ENCODE measurements at regions not wholly inside any gene's neighbourhood (a gene's known extent, or its start where the extent isn't known, plus 50 kb on each side); places are given as distances from the start of the nearest gene placed in this dataset.

DNA sequence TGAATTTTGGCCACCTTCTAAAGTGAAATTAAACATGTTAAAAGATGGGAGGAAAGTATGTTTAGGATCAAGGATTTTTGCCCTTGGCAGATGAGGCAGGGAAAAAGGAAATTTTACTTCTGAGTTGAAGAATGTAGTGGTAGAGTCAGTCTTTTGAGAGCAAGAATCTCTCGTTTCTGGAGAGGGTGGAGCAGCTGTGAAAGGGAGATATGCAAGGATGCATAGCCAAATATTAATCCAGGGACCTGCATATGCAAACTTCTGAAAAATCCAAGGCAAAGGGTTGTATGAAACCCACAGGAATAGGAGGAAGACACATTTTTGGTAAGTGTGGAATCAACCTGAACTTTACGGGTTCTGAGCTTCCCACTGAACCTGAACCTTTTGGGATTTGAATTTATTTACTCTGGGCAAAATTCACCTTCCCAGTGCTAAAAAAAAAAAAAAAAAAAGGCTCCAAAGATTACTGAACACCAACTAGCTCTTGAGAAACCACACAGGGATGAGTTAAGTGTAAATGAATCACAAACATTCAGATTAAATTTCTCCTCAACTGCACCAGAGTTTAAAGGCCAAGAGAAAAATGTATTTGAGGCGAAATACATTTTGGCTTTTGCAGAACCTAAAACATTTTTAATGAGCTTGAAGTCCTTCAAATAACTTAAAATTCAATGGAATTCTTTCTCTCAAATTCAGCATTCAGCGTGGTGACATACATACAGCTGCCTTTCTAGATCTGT is 187.1 kb upstream of the CDKN3 start:
- peak; percentile 65 for DNase-seq (ENCODE audit: low read depth)

DNA sequence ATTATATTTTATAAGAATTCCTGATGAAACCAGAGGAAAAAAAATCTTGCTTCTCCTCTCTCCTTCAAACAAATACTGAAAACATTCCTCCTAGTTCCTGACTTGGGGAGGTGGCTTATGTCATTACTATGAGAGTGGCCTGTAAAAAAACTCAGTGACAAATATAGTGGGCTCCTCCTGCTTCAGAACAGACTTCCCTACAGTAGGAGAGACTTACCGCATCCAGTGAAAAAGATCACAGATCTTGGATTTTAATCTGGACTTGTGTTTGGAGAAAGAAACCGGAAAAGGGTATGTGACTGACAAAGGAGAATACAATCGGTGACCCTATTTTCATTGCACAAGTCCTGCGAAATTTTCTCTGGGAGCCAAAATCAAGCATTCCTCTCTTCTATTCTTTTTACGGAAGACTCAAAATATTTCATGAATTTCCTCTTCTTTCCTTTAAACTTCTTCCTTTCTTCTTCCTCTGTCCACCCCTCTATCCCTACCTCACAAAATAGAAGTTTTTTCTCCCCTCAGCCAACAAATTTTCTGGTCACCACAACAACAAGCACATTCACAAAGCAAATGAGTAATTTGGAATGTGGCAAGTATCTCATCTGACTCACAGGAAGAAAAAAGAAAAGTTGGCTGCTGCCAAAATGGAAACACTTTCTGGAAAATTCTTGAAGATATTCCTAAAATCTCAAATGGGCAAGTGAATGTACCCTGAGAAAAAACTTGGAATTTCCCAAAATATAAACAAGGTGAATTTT is 185.1 kb upstream of the CDKN3 start:
- DNase-seq (ENCODE audit: low read depth), result peak; percentile 80

- DNase-seq (ENCODE audit: low read depth), result no peak
Measured at GRCh38 chr14:54213536-54213935, 183.3 kb upstream of the CDKN3 start.

DNA sequence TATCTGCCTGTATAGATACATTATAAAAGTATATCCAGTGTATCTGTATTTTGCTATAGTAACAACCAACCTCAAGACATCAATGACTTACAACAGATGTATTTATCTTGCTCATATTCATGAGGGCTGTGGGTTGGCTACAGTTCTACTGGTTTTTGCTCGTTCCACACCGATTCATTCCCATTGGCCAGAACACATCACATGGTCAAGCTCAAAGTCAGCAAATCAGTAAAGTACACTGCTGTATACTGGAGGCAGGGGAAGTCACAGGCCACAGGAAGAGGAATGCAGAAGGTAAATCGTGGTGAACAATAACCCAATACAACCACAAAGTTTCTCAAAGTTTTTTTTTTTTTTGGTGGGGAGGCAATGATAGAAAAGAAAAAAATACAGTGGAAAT is 180.0 kb upstream of the CDKN3 start:
- no peak for DNase-seq (ENCODE audit: low read depth)

DNA sequence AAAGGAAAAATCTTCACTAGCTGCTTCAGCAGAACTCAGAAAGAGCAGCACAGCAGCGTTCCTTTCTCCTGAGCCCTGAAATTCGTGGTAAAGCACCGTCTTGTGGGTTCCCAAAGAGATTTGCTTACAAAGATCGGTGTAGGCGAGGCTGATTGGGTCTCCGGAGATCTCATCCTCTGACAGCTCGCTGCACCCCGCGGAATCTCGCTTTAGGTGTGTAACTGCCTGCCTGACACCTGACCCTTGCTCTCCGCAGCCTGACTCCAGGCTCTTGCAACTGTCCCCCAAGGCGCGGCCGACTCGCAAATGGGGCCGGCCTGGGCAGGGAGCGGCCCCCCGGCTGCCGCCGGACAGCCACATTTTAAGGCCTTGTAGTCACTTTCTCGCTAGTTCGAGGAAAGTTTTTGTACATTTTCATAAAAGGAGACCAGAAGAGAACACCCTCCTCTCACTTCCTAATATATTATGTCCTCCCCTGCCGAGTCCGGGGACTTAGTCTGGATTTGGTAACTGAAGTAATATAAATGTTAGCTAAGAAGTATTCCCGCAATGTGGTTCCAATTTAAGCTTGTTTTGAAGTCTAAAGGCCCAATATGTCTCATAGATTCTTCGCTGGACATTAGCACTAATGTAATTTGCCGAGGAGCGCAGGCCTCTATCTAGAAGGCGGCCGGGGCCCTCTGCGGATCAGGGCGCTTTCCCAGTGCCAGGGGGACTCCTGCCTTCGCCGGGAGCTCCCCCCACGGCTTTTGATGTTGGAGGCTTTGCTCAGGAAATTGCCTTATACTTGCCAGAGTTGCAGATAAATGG is 177.3 kb upstream of the CDKN3 start:
- DNase-seq (ENCODE audit: low read depth), result no peak

- DNase-seq (ENCODE audit: low read depth), result no peak
Measured at GRCh38 chr14:54220071-54220703, 176.6 kb upstream of the CDKN3 start.

DNA sequence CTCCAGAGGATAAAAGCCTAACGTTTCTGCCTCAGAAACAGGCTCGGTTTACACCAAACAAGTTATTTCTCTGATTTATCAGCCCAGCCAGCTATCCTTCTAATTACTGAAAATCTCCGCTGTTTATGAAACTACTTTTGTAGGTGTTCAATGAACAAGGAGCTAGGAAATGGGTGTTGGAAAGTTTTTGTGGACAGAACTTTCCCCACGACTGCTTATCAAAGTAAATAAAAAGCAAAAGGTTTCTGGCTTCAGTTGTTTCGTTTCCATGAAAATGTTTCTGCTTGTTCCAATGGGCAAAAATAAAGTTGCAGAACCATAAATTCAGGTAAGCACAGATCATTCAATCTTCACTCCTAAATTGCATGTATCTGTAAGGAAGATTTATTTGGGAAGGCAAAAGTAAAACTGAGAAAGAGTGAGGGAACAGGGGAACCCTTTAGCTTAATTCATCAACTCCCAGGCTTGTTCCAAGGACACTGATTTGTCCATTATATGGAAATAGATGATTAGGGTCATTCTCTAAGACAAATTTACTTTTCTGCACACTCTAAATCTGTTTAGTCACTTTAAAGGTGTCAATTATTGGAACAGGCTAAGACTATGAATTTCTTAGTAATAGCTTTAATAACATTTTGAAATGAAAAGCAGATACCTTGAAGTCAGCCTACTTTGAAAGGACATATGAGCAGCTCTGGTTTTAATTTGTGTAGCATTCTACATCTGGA is 175.9 kb upstream of the CDKN3 start:
- no peak for DNase-seq (ENCODE audit: low read depth)

DNA sequence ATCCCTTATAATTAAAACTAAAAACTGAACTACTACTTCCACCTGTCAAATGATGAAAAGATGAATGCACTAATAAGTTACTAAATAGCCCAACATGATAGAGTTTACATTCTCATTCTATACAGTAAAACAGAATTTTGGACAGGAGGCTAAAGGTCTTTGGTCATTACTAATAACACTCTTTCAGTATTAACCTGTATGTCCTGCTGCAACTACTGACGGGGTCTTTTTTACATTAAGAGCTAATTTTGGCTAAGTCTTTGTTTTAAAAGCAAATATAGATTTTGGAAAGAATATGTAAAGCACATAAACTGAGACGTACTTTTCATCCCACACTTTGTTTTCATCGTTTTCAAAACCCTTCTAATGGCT is 175.4 kb upstream of the CDKN3 start:
- no peak for DNase-seq (ENCODE audit: low read depth)

- DNase-seq (ENCODE audit: low read depth), result no peak
Measured at GRCh38 chr14:54221971-54222370, 174.8 kb upstream of the CDKN3 start.

- no peak for DNase-seq (ENCODE audit: low read depth)
Measured at GRCh38 chr14:54223831-54224402, 172.9 kb upstream of the CDKN3 start.

DNA sequence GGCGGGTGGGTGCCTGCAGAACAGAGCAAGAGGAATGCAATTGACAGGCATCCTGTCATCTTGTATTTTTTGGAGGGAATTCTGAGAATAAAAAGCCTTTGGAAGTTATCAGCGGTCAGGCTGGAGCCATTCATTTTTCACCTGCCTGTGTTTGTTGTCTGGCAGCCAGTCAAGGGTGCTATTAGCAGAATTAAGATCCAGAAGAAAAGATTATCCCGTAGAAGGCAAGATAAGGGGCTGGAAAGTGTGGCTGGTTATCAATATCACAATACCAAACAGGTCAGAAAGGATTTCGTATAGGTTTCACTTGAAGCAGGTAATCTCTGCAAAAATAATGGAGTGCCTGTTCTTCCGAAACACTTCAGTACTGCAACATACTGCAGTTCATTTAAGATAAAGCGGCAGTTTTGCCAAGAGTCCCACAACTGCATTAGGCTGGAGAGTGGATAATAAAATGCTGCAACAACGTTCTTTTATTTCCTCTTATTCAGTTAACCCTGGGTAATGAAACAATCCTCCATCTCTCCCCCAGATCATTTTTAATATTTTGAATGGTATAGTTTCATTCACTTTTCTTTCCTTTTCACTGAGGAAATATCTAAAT is 171.2 kb upstream of the CDKN3 start:
- no peak for DNase-seq (ENCODE audit: low read depth)

GRCh38 chr14:54226103-54226502 is 170.7 kb upstream of the CDKN3 start:
- DNase-seq (ENCODE audit: low read depth), result peak; percentile 42

GRCh38 chr14:54226558-54226957 is 170.2 kb upstream of the CDKN3 start:
- no peak for DNase-seq (ENCODE audit: low read depth)

DNA sequence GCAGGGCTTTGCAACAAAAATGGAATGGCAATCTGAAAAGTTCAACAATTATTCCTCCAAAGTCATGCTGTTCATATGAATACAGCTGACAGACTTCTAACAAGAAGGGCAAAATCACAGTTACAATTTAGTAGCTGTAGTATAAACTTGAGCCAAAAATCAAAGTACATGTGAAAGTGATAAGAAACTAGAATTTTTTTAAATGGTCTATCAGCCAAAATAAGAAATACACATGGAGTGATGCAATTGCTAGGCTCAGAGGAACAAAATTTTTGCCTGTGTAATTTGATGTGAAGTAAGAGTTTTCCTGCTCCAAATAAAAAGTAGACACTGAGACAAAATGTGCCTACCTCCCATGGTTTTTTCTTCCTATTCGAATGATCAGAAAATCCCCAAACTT is 167.7 kb upstream of the CDKN3 start:
- no peak for DNase-seq (ENCODE audit: low read depth)

DNA sequence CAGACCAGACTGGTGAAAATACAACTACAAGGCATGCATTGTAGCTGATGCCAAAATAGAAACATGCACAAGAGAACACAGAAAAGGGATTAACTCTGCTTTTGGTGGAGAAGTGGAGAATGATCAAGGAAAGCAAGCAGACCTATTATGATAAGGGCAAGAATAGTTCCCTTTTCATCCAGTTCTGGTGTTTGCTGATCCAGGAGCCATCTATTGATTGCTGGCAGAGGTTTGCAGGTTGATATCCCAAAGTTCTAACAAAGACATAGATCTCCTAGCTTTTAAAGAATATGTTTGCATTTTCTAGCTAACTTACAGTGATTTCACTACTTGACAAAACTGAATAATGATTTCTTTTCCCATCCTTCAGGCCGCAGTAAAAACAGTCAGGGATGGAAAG is 166.2 kb upstream of the CDKN3 start:
- no peak for DNase-seq (ENCODE audit: low read depth)

DNA sequence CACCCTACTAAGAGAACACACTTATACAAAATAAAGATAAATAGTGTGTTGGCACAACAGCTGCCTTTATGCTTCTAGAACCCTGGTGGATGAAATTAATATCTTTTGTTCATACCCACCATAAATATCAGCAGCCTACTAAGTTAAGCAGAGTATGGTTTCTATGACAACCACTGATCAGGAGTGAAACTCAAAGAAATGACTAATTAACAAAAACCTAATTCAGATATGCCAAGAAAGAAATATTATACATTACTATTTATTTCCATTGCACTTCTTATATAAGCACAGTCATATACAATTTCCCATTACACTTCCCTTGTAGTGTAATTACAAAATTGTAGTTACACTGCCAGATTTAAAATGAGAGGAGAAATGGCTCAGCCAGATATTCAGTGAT is 164.1 kb upstream of the CDKN3 start:
- no peak for DNase-seq (ENCODE audit: low read depth)

- DNase-seq (ENCODE audit: low read depth), result no peak
Measured at GRCh38 chr14:54241517-54241916, 155.3 kb upstream of the CDKN3 start.

DNA sequence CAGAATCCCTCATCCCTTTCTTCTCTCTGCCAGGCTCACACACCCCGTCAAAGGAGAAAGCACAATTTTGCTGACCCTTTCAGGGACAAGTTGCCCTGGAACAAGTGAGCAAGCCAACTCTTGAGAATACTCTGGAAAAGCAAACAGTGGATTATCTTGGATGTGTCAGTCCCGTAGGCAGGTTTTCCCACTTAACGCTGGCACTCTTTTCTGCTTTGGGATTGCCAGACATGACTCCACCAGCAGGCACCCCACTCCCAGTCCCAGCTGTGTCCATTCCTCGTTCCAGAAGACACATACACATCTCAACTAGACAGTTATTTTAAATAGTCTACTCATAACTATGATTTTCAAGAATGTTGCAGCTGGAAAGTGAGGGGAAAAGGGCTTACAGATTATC is 145.5 kb upstream of the CDKN3 start:
- DNase-seq (ENCODE audit: low read depth), result no peak

GRCh38 chr14:54252072-54252730 is 144.6 kb upstream of the CDKN3 start:
- peak; percentile 91 for DNase-seq (ENCODE audit: low read depth)

DNA sequence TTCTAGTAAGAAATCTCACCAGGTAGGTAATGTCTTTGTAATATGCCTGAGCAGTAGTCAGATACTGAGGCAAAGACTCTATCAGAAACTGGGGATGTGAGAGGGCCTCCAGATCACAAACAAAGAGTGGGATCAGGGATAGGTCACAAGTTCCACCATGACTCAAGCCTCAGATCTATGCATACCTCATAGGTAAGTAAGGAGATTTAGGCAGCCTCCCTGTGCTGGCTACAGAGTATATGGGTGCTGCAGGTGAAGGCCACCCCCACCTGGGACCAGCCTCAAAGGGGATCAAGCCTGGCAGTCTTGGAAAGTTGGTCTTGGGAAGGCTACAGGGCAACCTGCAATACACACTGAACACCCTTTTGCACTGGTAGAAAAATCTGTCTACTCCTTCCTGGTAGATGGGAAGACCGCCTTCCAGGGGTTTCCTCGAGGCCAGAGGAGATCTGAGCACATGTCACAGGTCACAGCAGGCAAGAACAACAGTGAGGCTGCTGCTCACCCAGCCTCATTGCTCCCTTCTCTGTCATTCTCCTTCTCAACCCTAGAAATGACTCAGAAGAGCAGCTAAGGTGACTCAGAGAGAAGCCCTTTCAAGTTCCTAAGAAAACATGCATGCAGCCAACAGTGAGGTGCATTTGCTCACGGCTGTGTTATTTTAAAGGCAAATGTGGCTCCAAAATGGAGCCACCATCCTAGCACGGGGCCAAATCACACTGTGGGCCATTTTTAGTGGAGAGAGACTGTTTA is 143.4 kb upstream of the CDKN3 start:
- DNase-seq (ENCODE audit: low read depth), result peak; percentile 80
